ENCODE measurements at regions not wholly inside any gene's neighbourhood (a gene's known extent, or its start where the extent isn't known, plus 50 kb on each side); places are given as distances from the start of the nearest gene placed in this dataset.

DNA sequence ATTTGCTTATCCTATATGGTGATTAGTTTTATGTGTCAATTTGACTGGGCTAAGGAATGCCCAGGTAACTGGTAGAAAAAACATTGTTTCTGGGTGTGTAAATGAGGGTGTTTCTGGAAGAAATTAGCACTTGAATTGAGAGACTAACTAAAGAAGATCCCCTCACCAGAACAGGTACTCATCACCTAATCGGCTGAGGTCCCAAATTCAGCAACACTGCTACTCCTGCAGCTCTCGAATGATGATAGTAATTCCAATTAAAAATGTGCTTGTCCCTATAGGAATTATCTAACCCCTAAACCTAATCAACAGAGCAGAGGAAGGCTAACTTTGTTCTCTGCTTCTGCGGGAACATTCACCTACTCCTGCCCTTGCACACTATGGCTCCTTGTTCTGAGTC is 464.5 kb upstream of the CHST9 start:
- TF ChIP-seq POLR2A (IDR thresholded peaks at IDR 0.05): no peak
- TF ChIP-seq, protein P1, sequence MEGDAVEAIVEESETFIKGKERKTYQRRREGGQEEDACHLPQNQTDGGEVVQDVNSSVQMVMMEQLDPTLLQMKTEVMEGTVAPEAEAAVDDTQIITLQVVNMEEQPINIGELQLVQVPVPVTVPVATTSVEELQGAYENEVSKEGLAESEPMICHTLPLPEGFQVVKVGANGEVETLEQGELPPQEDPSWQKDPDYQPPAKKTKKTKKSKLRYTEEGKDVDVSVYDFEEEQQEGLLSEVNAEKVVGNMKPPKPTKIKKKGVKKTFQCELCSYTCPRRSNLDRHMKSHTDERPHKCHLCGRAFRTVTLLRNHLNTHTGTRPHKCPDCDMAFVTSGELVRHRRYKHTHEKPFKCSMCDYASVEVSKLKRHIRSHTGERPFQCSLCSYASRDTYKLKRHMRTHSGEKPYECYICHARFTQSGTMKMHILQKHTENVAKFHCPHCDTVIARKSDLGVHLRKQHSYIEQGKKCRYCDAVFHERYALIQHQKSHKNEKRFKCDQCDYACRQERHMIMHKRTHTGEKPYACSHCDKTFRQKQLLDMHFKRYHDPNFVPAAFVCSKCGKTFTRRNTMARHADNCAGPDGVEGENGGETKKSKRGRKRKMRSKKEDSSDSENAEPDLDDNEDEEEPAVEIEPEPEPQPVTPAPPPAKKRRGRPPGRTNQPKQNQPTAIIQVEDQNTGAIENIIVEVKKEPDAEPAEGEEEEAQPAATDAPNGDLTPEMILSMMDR (IDR thresholded peaks at IDR 0.05): no peak
- H3K4me3 ChIP-seq (ENCODE audit: low read depth, poor library complexity, severe bottlenecking): no peak overlapping the region
- intact Hi-C loops (cut with DNase I; ENCODE audit: low total_unique reads): loop anchor here (5.0 kb wide), 1 partner anchor 107 kb away; no protein-coding TSS in a partner anchor
- 73 to 81% methylated on average over 3 of the region's 3 CpGs for WGBS, 2 donors
- DNase-seq (ENCODE audit: low spot score in 2 of 2): no peak

- H3K4me3 ChIP-seq (ENCODE audit: low read depth, poor library complexity, severe bottlenecking): no peak overlapping the region
- intact Hi-C loops (cut with DNase I; ENCODE audit: low total_unique reads): loop anchor here (5.0 kb wide), 1 partner anchor 104 kb away; no protein-coding TSS in a partner anchor
- WGBS, 2 donors: 31 to 36% methylated on average over 1 of the region's 1 CpG
- no peak for TF ChIP-seq POLR2A (IDR thresholded peaks at IDR 0.05)
- TF ChIP-seq, protein P1 (IDR thresholded peaks at IDR 0.05): no peak
- DNase-seq (ENCODE audit: low spot score in 2 of 2): no peak
Measured at GRCh38 chr18:27645929-27646328, 460.8 kb upstream of the CHST9 start.

DNA sequence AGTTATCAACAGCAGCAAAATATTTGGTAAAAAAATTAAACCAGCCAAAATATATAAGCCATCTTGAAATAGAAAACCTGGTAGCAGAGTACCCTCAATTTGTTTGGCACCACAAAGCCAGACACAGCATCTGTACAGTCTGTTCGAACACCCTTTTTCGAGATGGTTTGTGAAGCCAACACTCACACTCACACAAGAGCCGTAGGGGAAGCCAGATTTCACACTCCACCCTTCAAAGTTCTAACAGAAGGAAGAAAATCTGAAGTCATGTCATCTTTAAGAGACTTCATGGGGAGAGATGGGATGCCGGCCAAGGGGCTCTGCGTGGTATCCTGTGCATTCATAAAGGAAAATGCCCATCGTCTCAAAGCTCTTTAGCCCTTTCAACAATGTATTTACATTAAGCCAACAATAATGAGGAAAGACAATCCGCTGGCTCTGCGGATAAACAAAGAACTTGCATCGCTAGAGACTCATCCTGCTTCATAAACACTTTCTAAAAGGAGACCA is 451.5 kb upstream of the CHST9 start:
- 85 to 87% methylated on average over 9 of the region's 9 CpGs for WGBS, 2 donors
- DNase-seq (ENCODE audit: low spot score in 2 of 2): no peak
- intact Hi-C loops (cut with DNase I; ENCODE audit: low total_unique reads): no loop called here
- TF ChIP-seq POLR2A (IDR thresholded peaks at IDR 0.05): no peak
- TF ChIP-seq, protein P1 (IDR thresholded peaks at IDR 0.05): no peak
- H3K4me3 ChIP-seq (ENCODE audit: low read depth, poor library complexity, severe bottlenecking): no peak overlapping the region

DNA sequence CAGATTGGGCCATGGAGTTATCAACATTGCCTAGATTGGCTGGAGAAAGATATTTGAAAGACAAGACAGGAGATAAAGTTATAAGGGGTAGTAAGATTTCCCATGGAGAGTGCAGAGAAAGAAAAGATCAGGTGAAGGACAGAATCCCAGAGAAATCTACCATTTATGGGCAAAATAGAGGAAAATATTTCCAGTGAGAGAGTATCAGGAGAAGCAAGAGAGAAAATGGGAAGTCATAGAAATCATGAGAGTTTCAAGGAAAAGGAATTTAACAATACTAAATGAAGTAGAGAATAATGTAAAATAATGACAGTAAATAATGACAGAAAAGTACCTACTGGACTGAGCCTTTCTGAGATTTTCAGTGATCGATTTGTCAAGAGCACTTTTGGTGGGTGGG is 447.6 kb upstream of the CHST9 start:
- no peak for TF ChIP-seq POLR2A (IDR thresholded peaks at IDR 0.05)
- TF ChIP-seq, protein P1 (IDR thresholded peaks at IDR 0.05): no peak
- 88% methylated on average over 1 of the region's 1 CpG for WGBS, 2 donors
- no peak for DNase-seq (ENCODE audit: low spot score in 2 of 2)
- no peak overlapping the region for H3K4me3 ChIP-seq (ENCODE audit: low read depth, poor library complexity, severe bottlenecking)
- intact Hi-C loops (cut with DNase I; ENCODE audit: low total_unique reads): no loop called here

GRCh38 chr18:27627927-27628326 is 442.8 kb upstream of the CHST9 start:
- WGBS, 2 donors: 61 to 73% methylated on average over 4 of the region's 4 CpGs
- no peak for TF ChIP-seq POLR2A (IDR thresholded peaks at IDR 0.05)
- TF ChIP-seq, protein P1 (IDR thresholded peaks at IDR 0.05): no peak
- no peak overlapping the region for H3K4me3 ChIP-seq (ENCODE audit: low read depth, poor library complexity, severe bottlenecking)
- no peak for DNase-seq (ENCODE audit: low spot score in 2 of 2)
- intact Hi-C loops (cut with DNase I; ENCODE audit: low total_unique reads): no loop called here

DNA sequence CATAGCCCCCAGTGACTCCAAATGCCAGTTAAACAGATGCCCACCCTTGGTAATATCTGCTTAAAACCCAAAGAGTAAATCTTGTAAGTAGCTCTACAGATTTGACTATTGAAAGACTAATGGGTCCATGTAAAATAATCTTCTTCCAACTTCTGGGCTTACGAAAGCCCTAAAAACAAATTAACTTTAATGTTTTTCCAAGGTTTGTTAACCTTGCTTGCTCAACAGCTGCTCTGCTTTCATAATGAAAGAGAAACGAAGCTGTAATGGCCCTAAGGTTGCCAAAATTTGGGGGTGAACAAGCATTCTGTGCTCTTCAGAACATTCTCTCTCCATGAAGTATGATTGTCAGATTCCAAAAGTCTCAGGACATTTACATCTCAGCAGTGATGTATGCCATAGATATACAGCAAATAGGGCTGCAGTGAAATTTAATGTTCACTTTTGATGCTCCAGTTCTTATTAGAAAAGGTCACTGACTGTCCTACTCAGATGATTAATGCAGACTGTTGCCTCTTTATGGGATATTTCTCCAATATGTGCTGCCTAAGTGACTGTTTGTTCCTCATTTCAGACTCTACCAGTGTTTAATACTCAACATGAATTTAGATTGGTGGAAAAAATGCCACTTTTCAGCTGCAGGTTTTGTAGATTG is 436.3 kb upstream of the CHST9 start:
- no peak for DNase-seq (ENCODE audit: low spot score in 2 of 2)
- WGBS, 2 donors: 50 to 61% methylated on average over 2 of the region's 2 CpGs
- TF ChIP-seq POLR2A (IDR thresholded peaks at IDR 0.05): no peak
- TF ChIP-seq, protein P1 (IDR thresholded peaks at IDR 0.05): no peak
- intact Hi-C loops (cut with DNase I; ENCODE audit: low total_unique reads): no loop called here
- H3K4me3 ChIP-seq (ENCODE audit: low read depth, poor library complexity, severe bottlenecking): no peak overlapping the region

Data from lower leg skin (tissue), 4 donors.